CD14-positive monocyte (primary cell): ENCODE measurements at regions not wholly inside any gene's neighbourhood (a gene's known extent, or its start where the extent isn't known, plus 50 kb on each side); places are given as distances from the start of the nearest gene placed in this dataset.

Source experiments
- DNase-seq, 3 donors: peaks; one replicate each; pipeline ENCODE4 v3.0.0-alpha.2; 2011 to 2022
- H2AFZ ChIP-seq: 2 replicates; pipeline ENCODE4 v1.6.0; 2012; ENCODE audit warnings: mild to moderate bottlenecking, low read depth, low read length, inconsistent platforms; ENCODE audit not compliant: insufficient read depth, poor library complexity, severe bottlenecking
- H3K27ac ChIP-seq, 2 donors: 1 replicate in 1 of 2; 2 replicates in 1 of 2; pipeline ENCODE4 v1.5.1; 2012 to 2013; ENCODE audit warnings: low read length in 2 of 2, control low read depth in 1 of 2, inconsistent platforms in 1 of 2, low read depth in 1 of 2, mild to moderate bottlenecking in 1 of 2
- H3K27me3 ChIP-seq, 2 donors: one replicate each; pipeline versions ENCODE4 v1.6.0 to v1.6.1; 2011 to 2013; ENCODE audit warnings: low read length in 2 of 2; ENCODE audit not compliant: control insufficient read depth in 2 of 2, insufficient read depth in 2 of 2
- H3K36me3 ChIP-seq, 2 donors: replicated peaks in 1 of 2; 1 replicate in 1 of 2; 2 replicates in 1 of 2; pipeline versions ENCODE4 v1.5.1 to v1.6.1; 2012 to 2013; ENCODE audit warnings: low read length in 2 of 2, control low read depth in 1 of 2, inconsistent platforms in 1 of 2, mild to moderate bottlenecking in 1 of 2; ENCODE audit not compliant: insufficient read depth in 2 of 2, control insufficient read depth in 1 of 2
- H3K4me1 ChIP-seq, 2 donors: 1 replicate in 1 of 2; 2 replicates in 1 of 2; pipeline versions ENCODE4 v1.5.1 to v1.6.1; 2012 to 2013; ENCODE audit warnings: low read length in 2 of 2, control low read depth in 1 of 2, inconsistent platforms in 1 of 2, mild to moderate bottlenecking in 1 of 2, moderate library complexity in 1 of 2; ENCODE audit not compliant: insufficient read depth in 2 of 2, control insufficient read depth in 1 of 2
- H3K4me2 ChIP-seq: replicated peaks from 2 replicates; pipeline ENCODE3; 2012; ENCODE audit warnings: low read length, moderate library complexity, mild to moderate bottlenecking; ENCODE audit not compliant: poor library complexity, severe bottlenecking; ENCODE audit errors: extremely low read depth
- H3K4me3 ChIP-seq, 3 experiments: fragments of 200-600 bp in 1 of 3; sonication (generic) in 1 of 3; replicated peaks in 1 of 3; 1 replicate in 2 of 3; 2 replicates in 1 of 3; pipeline ENCODE4 v1.5.1; 2011 to 2013; ENCODE audit warnings: low read length in 3 of 3, mild to moderate bottlenecking in 3 of 3, control low read depth in 2 of 3, low read depth in 2 of 3, inconsistent platforms in 1 of 3, moderate library complexity in 1 of 3
- H3K79me2 ChIP-seq: 2 replicates; pipeline ENCODE4 v1.6.0; 2012; ENCODE audit warnings: mild to moderate bottlenecking, control low read depth, inconsistent platforms, low read length, moderate library complexity; ENCODE audit not compliant: insufficient read depth
- H3K9ac ChIP-seq: 2 replicates; pipeline ENCODE4 v1.6.0; 2017; ENCODE audit warnings: low read length, mild to moderate bottlenecking; ENCODE audit not compliant: insufficient read depth, poor library complexity, severe bottlenecking
- H3K9me3 ChIP-seq, 2 donors: replicated peaks in 1 of 2; 1 replicate in 1 of 2; 2 replicates in 1 of 2; pipeline versions ENCODE4 v1.5.1 to v1.6.1; 2012 to 2013; ENCODE audit warnings: low read length in 2 of 2, control low read depth in 1 of 2; ENCODE audit not compliant: control insufficient read depth in 1 of 2, insufficient read depth in 1 of 2
- H4K20me1 ChIP-seq: 2 replicates; pipeline ENCODE4 v1.6.0; 2012; ENCODE audit warnings: mild to moderate bottlenecking, low read length, control low read depth, moderate library complexity; ENCODE audit not compliant: insufficient read depth
- H3K27ac Mint-ChIP-seq, 7 donors: one replicate each; pipeline ENCODE4 v1.8.0; 2020; ENCODE audit warnings: mild to moderate bottlenecking in 7 of 7, mixed read lengths in 7 of 7, moderate library complexity in 6 of 7, inconsistent platforms in 2 of 7
- H3K27me3 Mint-ChIP-seq, 3 donors: one replicate each; pipeline ENCODE4 v1.8.0; 2021 to 2022; ENCODE audit warnings: low read depth in 3 of 3, mild to moderate bottlenecking in 3 of 3, mixed read lengths in 3 of 3, moderate library complexity in 3 of 3, inconsistent platforms in 1 of 3
- H3K36me3 Mint-ChIP-seq, 2 donors: one replicate each; pipeline ENCODE4 v1.8.0; 2020; ENCODE audit warnings: mixed read lengths in 2 of 2, inconsistent platforms in 1 of 2, mild to moderate bottlenecking in 1 of 2
- H3K4me1 Mint-ChIP-seq: one replicate; pipeline ENCODE4 v1.8.0; 2020; ENCODE audit warnings: mild to moderate bottlenecking, mixed read lengths
- H3K4me3 Mint-ChIP-seq, 2 donors: one replicate each; pipeline ENCODE4 v1.8.0; 2020; ENCODE audit warnings: mild to moderate bottlenecking in 2 of 2, mixed read lengths in 2 of 2, moderate library complexity in 1 of 2
- H3K9me3 Mint-ChIP-seq, 7 donors: one replicate each; pipeline ENCODE4 v1.8.0; 2020 to 2022; ENCODE audit warnings: mixed read lengths in 7 of 7, mild to moderate bottlenecking in 6 of 7, moderate library complexity in 6 of 7, inconsistent platforms in 2 of 7
- CTCF ChIP-seq: fragments of 200-600 bp; IDR thresholded peaks from one replicate; pipeline ENCODE4 v1.8.0; 2022; ENCODE audit warnings: antibody characterized with exemption, mild to moderate bottlenecking
- WGBS: methylation state at CpG from one replicate; pipeline ENCODE4 v1.1.5; 2013; ENCODE audit warnings: missing lambda C conversion rate; ENCODE audit not compliant: insufficient coverage; 5-methylcytosine and 5-hydroxymethylcytosine counted together
- intact Hi-C, 2 donors: fragments of 100-400 bp; cut with micrococcal nuclease; formaldehyde crosslinking; loops; one replicate each; pipeline versions ENCODE4 v1.15.0 to v1.15.1; 2023

- Histone ChIP-seq H3K4me3 (no peak overlapping the region), H3K79me2 (no peaks in the 10 kb centered on the region), H4K20me1 (no peaks in the 10 kb centered on the region), H3K4me1 (no peaks in the 10 kb centered on the region), H3K9ac (no peak overlapping the region), H2AFZ (no peak overlapping the region), H3K9me3 (no peaks in the 10 kb centered on the region), H3K36me3 (no peaks in the 10 kb centered on the region), H3K27me3 (no peaks in the 10 kb centered on the region), H3K4me2 (no peak overlapping the region), H3K27ac (no peak overlapping the region)
- H3K27ac Mint-ChIP-seq: no peak overlapping the region
- peaks cover 3 to 9% (median 6%) of the 10 kb centered on the region in 3 donors for H3K27me3 Mint-ChIP-seq
- no peak for TF ChIP-seq CTCF
- no peak for DNase-seq
- intact Hi-C loops: no loop called here
- no peaks in the 10 kb centered on the region for H3K4me1 Mint-ChIP-seq
- H3K36me3 Mint-ChIP-seq: no peaks in the 10 kb centered on the region
- WGBS: 81% methylated on average over 3 of the region's 3 CpGs
- no peak overlapping the region for H3K4me3 Mint-ChIP-seq
- H3K9me3 Mint-ChIP-seq: peaks cover 0 to 13% (median 3%) of the 10 kb centered on the region in 7 donors
Observed at GRCh38 chr2:19804639-19805260, 97.0 kb downstream of the TTC32 start.

- peaks cover 6 to 9% (median 7%) of the 10 kb centered on the region in 3 donors for H3K27me3 Mint-ChIP-seq
- H4K20me1 ChIP-seq: no peaks in the 10 kb centered on the region
- WGBS: 100% methylated on average over 3 of the region's 4 CpGs
- intact Hi-C loops: no loop called here
- no peak overlapping the region for H3K4me2 ChIP-seq
- H3K36me3 ChIP-seq: no peaks in the 10 kb centered on the region
- H3K27me3 ChIP-seq: no peaks in the 10 kb centered on the region
- no peak overlapping the region for H3K4me3 ChIP-seq
- H3K4me1 Mint-ChIP-seq: no peaks in the 10 kb centered on the region
- H3K27ac Mint-ChIP-seq: no peak overlapping the region
- H3K36me3 Mint-ChIP-seq: no peaks in the 10 kb centered on the region
- H3K4me3 Mint-ChIP-seq: no peak overlapping the region
- H3K27ac ChIP-seq: no peak overlapping the region
- H3K4me1 ChIP-seq: no peaks in the 10 kb centered on the region
- DNase-seq: no peak
- H3K9me3 ChIP-seq: peaks cover 0 to 3% of the 10 kb centered on the region in 2 donors
- TF ChIP-seq CTCF: no peak
- H3K9ac ChIP-seq: no peak overlapping the region
- peaks cover 0 to 10% (median 2%) of the 10 kb centered on the region in 7 donors for H3K9me3 Mint-ChIP-seq
- H2AFZ ChIP-seq: no peak overlapping the region
- H3K79me2 ChIP-seq: no peaks in the 10 kb centered on the region
Observed at GRCh38 chr2:19802086-19802841, 99.5 kb downstream of the TTC32 start.
